Transverse colon (tissue), 4 donors: ENCODE measurements at regions not wholly inside any gene's neighbourhood (a gene's known extent, or its start where the extent isn't known, plus 50 kb on each side); places are given as distances from the start of the nearest gene placed in this dataset.
A peak's percentile ranks its signal among the peaks of the same experiment; 100 is the strongest.

Experiments
- DNase-seq: peaks from one replicate; pipeline ENCODE4 v3.0.0-alpha.2; 2019
- H3K27ac ChIP-seq, 4 donors: fragments of 200-600 bp; sonication (generic); 2 replicates each; pipeline ENCODE4 v1.5.1; 2016 to 2018; ENCODE audit warnings: inconsistent platforms in 4 of 4
- H3K27me3 ChIP-seq: fragments of 200-600 bp; sonication (generic); 2 replicates; pipeline ENCODE4 v1.5.1; 2017; ENCODE audit warnings: inconsistent platforms
- H3K36me3 ChIP-seq, 4 donors: fragments of 200-600 bp; sonication (generic); 2 replicates each; pipeline ENCODE4 v1.5.1; 2017 to 2019; ENCODE audit warnings: inconsistent platforms in 4 of 4
- H3K4me1 ChIP-seq, 4 donors: fragments of 200-600 bp; sonication (generic); 2 replicates each; pipeline ENCODE4 v1.5.1; 2017 to 2020; ENCODE audit warnings: inconsistent platforms in 4 of 4
- H3K4me3 ChIP-seq, 4 donors: fragments of 200-600 bp; sonication (generic); 1 replicate in 1 of 4; 2 replicates in 3 of 4; pipeline versions ENCODE4 v1.5.1 to v1.6.1; 2017 to 2019; ENCODE audit warnings: inconsistent platforms in 4 of 4
- H3K9me3 ChIP-seq, 2 donors: fragments of 200-600 bp; sonication (generic); 2 replicates each; pipeline ENCODE4 v1.5.1; 2017 to 2019; ENCODE audit warnings: inconsistent platforms in 2 of 2
- EP300 ChIP-seq: sonication (generic); formaldehyde crosslinking; IDR thresholded peaks from one replicate; pipeline ENCODE4 v1.6.1; 2017; ENCODE audit warnings: antibody characterized with exemption, low read depth
- POLR2A ChIP-seq: fragments of 450-650 bp; IDR thresholded peaks from one replicate; pipeline ENCODE4 v1.6.1; 2016; ENCODE audit warnings: antibody characterized with exemption, mild to moderate bottlenecking, moderate library complexity
- POLR2AphosphoS5 ChIP-seq, 3 donors: sonication (generic); formaldehyde crosslinking; IDR thresholded peaks; one replicate each; pipeline ENCODE4 v1.6.1; 2016; ENCODE audit warnings: antibody characterized with exemption in 3 of 3
- WGBS, 2 donors: methylation state at CpG; one replicate each; pipeline ENCODE4 v1.1.5; 2018; ENCODE audit warnings: low coverage in 1 of 2; 5-methylcytosine and 5-hydroxymethylcytosine counted together
- in situ Hi-C, 4 donors: fragments of 200-750 bp; cut with MboI; loops; one replicate each; pipeline versions ENCODE4 v1.15.0 to v1.15.1; 2017; ENCODE audit warnings: low sequenced_read_pairs in 3 of 4, low pct_ligation_motif_present in 1 of 4, low pct_unique_long_range_greater_than_20kb in 1 of 4
- intact Hi-C: fragments of 100-400 bp; cut with DNase I; formaldehyde crosslinking; loops from one replicate; pipeline ENCODE4 v1.15.1; 2023; ENCODE audit warnings: low total_unique reads
- TF ChIP-seq, protein P1 (sequence below), 5 experiments: fragments of 200-600 bp in 3 of 5; fragments of 450-650 bp in 2 of 5; sonication (generic) in 3 of 5; IDR thresholded peaks; 1 replicate in 2 of 5; 2 replicates in 3 of 5; pipeline ENCODE4 v1.5.1; 2016 to 2017; ENCODE audit warnings: antibody characterized with exemption in 5 of 5, inconsistent platforms in 3 of 5, mild to moderate bottlenecking in 2 of 5, moderate library complexity in 1 of 5

DNA sequence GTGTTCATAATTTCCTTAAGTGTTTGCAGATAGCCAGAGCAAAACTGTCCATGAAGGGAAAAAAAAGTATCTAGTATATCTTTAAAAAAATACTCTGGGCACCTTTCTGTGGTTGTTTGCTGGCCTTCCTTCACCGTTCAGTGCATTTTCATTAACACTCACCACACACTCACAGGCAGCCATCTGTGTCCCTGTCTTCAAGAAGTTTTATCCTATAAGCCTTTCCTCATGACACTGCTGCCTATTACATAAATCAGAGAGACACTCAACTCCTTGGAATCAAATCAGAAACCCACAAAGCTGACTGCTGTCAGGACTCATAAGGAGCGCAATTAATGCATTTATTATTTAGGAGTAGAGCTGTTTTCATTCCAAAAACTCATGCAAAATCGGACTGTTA lies 1720.2 kb downstream of the PCDH7 start:
- no peak for DNase-seq
- no peaks in the 10 kb centered on the region for H3K36me3 ChIP-seq
- in situ Hi-C loops (no loop called here), intact Hi-C loops (no loop called here)
- H3K4me3 ChIP-seq, result no peak overlapping the region
- H3K9me3 ChIP-seq, result no peaks in the 10 kb centered on the region
- no peaks in the 10 kb centered on the region for H3K4me1 ChIP-seq
- TF ChIP-seq EP300 (no peak), POLR2A (no peak), POLR2AphosphoS5 (IDR thresholded peaks at IDR 0.05) (no peak)
- TF ChIP-seq, protein P1, sequence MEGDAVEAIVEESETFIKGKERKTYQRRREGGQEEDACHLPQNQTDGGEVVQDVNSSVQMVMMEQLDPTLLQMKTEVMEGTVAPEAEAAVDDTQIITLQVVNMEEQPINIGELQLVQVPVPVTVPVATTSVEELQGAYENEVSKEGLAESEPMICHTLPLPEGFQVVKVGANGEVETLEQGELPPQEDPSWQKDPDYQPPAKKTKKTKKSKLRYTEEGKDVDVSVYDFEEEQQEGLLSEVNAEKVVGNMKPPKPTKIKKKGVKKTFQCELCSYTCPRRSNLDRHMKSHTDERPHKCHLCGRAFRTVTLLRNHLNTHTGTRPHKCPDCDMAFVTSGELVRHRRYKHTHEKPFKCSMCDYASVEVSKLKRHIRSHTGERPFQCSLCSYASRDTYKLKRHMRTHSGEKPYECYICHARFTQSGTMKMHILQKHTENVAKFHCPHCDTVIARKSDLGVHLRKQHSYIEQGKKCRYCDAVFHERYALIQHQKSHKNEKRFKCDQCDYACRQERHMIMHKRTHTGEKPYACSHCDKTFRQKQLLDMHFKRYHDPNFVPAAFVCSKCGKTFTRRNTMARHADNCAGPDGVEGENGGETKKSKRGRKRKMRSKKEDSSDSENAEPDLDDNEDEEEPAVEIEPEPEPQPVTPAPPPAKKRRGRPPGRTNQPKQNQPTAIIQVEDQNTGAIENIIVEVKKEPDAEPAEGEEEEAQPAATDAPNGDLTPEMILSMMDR (IDR thresholded peaks at IDR 0.05), result no peak
- no peak overlapping the region for H3K27ac ChIP-seq
- 62 to 67% methylated on average over 3 of the region's 3 CpGs for WGBS, 2 donors
- no peaks in the 10 kb centered on the region for H3K27me3 ChIP-seq

DNA sequence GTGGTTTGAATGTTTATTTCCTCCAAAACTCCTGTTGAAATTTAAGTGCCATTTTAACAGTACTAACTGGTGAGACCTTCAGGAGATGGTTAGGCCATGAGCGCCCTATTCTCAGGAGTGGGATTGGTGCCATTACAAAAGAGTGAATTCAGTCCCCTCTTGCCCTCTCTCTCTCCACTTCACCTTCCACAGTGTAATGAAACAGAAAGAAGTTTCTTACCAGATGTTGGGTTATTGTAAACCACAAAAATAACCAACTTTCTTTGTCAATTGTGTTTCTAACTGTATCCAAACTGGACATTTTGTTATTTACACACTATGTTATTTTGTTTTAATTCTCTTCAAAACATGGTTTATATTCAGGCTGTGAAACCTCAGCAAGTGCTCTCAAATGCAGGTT lies 1734.3 kb downstream of the PCDH7 start:
- intact Hi-C loops (no loop called here), in situ Hi-C loops (no loop called here)
- Histone ChIP-seq H3K27ac (no peak overlapping the region), H3K27me3 (no peaks in the 10 kb centered on the region), H3K36me3 (no peaks in the 10 kb centered on the region), H3K9me3 (no peaks in the 10 kb centered on the region), H3K4me1 (no peaks in the 10 kb centered on the region), H3K4me3 (no peak overlapping the region)
- WGBS, 2 donors, result 79 to 83% methylated on average over 1 of the region's 1 CpG
- no peak for DNase-seq
- no peak for TF ChIP-seq EP300
- TF ChIP-seq, protein P1 (IDR thresholded peaks at IDR 0.05), result no peak
- TF ChIP-seq POLR2AphosphoS5 (IDR thresholded peaks at IDR 0.05), result no peak
- no peak for TF ChIP-seq POLR2A

DNA sequence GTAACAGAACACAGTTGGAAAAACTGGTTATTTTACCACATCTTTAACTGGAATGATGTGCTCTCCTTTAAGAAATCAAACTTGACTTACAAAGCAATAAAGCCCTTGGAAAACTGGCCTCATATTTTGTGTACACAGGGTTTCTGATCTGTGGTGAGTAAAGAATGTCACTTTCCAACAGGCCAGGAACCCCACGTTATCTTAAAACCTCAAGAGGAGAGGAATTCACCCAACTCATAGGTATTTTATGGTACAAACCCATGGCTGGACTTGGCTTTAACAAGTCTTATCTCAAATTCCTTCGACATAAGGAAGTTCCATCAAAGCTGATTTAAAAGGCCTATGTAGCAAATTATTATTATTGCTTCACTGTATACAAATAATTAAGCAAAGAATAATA lies 1735.1 kb downstream of the PCDH7 start:
- H3K36me3 ChIP-seq, result no peaks in the 10 kb centered on the region
- no peaks in the 10 kb centered on the region for H3K4me1 ChIP-seq
- H3K27ac ChIP-seq, result no peak overlapping the region
- WGBS, 2 donors, result 40% methylated on average over 2 of the region's 2 CpGs
- TF ChIP-seq, protein P1 (IDR thresholded peaks at IDR 0.05), result no peak
- TF ChIP-seq POLR2AphosphoS5 (IDR thresholded peaks at IDR 0.05), result no peak
- TF ChIP-seq POLR2A, result no peak
- H3K27me3 ChIP-seq, result no peaks in the 10 kb centered on the region
- DNase-seq, result no peak
- no peaks in the 10 kb centered on the region for H3K9me3 ChIP-seq
- intact Hi-C loops, result no loop called here
- in situ Hi-C loops, result no loop called here
- H3K4me3 ChIP-seq, result no peak overlapping the region

DNA sequence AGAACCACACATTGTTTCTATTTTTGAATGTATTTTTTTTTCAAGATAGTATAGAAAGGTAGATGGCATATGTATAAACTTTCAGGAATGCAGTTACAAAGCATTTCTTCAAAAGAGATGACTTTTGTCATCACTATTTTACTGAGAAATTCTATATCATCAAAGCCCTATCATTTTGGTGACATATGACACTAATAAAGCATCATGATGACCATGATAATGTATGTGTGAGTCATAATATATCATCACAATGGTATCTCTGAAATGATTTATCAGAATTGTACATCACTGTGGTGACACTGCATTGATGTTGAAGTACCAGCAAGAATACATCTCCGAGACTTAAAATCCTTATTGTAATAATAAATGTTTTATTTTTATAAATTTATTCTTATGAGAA lies 1740.8 kb downstream of the PCDH7 start:
- Histone ChIP-seq H3K4me3 (no peak overlapping the region), H3K4me1 (no peaks in the 10 kb centered on the region), H3K27ac (no peak overlapping the region), H3K9me3 (no peaks in the 10 kb centered on the region), H3K36me3 (no peaks in the 10 kb centered on the region), H3K27me3 (no peaks in the 10 kb centered on the region)
- 78 to 93% methylated on average over 1 of the region's 1 CpG for WGBS, 2 donors
- DNase-seq, result no peak
- TF ChIP-seq POLR2A, result no peak
- TF ChIP-seq POLR2AphosphoS5 (IDR thresholded peaks at IDR 0.05), result no peak
- in situ Hi-C loops, result no loop called here
- intact Hi-C loops, result no loop called here

DNA sequence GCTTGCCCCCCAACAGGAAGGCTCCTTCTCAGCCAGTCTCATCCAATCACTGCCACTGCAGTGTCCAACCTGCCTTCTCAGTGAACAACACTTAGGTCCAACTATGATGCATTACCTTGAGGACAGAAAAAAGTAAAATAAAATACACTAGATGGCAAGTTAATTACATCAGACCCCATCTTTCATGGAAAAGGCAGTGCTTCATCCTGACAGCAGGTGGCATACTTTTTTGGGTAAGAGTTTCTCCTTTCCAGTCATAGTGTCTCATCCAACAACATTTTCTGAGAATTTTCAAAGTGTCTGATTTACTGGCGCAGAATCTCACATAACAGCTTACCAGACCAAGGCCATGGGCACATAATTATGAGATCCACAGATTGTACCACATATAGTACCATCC lies 1742.8 kb downstream of the PCDH7 start:
- in situ Hi-C loops, result no loop called here
- intact Hi-C loops, result no loop called here
- 86 to 100% methylated on average over 1 of the region's 1 CpG for WGBS, 2 donors
- Histone ChIP-seq H3K4me1 (no peaks in the 10 kb centered on the region), H3K36me3 (no peaks in the 10 kb centered on the region), H3K4me3 (no peak overlapping the region), H3K27ac (no peak overlapping the region), H3K27me3 (no peaks in the 10 kb centered on the region), H3K9me3 (no peaks in the 10 kb centered on the region)
- DNase-seq, result no peak
- no peak for TF ChIP-seq EP300
- TF ChIP-seq, protein P1 (IDR thresholded peaks at IDR 0.05), result peak in 2 of 5 experiments; percentile 19 to 25
